HG03571 (cell line): ENCODE measurements at regions not wholly inside any gene's neighbourhood (a gene's known extent, or its start where the extent isn't known, plus 50 kb on each side); places are given as distances from the start of the nearest gene placed in this dataset.
"Not testable (repeated sequence)": the region's sequence is repeated elsewhere in the genome, so short reads cannot be mapped to it uniquely, and the experiment has no call there.

Source experiments
- ATAC-seq: cut with Tn5 transposase; IDR thresholded peaks from one replicate; pipeline ENCODE4 v1.9.1; 2021; ENCODE audit not compliant: unreplicated experiment

GRCh38 chr11:24217319-24217718, 279.5 kb upstream of the LUZP2 start:
- not testable (repeated sequence) for ATAC-seq

DNA sequence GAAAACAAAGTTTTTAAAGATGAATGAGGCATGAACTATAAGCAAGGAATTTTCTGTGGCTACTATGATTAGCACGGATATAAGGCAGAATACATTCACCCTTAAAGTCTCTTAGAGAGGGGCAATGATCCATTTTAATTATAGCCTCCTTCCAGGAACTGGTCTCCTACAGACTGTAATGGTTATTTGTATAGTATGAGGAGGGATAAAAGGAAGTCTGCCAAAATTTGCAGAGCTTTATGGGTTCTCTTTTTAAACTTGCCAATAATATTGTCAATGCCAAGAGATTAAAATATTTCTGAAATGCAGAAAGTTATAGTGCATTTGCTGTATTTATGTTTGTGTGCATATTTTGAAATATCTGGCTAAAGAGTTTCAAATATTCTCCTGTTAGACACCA, 271.4 kb upstream of the LUZP2 start:
- no peak for ATAC-seq

- ATAC-seq, result no peak
These were observed 270.2 kb upstream of the LUZP2 start for GRCh38 chr11:24226606-24227005.

- no peak for ATAC-seq
These were observed 263.8 kb upstream of the LUZP2 start for GRCh38 chr11:24233041-24233440.

DNA sequence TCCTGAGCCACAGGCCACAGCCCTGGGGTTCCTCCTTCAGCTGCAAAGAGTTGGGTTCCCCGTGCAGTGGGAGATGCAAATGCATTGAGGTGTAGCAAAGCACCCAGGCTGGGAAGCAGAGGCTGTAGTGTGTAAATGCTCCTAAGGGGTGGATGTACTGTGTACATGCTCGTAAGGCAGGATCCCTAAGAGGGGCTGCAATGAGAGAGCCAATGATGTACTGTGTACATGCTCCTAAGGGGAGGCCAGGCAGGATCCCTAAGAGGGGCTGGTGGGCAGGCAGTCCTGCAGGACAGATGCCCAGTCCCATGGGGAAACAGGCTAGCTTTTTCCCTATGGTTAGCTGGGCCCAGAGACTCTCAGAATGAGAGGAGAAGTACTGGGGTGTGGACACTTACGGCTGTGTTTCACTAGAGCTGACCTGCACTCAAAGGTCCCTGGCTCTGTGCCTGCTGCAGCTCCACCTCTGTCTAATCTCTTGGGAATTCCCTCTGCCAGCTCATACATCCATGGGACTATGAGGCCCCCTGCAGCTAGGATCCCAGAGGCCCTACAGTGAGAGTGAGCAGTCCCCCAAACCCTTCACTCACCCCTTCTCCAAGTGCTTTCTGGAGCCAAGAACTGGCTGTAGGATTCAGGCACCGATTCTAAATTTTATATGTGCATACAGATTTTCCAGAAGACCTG, 261.9 kb upstream of the LUZP2 start:
- no peak for ATAC-seq

GRCh38 chr11:24238771-24239645, 257.8 kb upstream of the LUZP2 start:
- ATAC-seq, result no peak

GRCh38 chr11:24239930-24240329, 256.9 kb upstream of the LUZP2 start:
- ATAC-seq, result no peak

DNA sequence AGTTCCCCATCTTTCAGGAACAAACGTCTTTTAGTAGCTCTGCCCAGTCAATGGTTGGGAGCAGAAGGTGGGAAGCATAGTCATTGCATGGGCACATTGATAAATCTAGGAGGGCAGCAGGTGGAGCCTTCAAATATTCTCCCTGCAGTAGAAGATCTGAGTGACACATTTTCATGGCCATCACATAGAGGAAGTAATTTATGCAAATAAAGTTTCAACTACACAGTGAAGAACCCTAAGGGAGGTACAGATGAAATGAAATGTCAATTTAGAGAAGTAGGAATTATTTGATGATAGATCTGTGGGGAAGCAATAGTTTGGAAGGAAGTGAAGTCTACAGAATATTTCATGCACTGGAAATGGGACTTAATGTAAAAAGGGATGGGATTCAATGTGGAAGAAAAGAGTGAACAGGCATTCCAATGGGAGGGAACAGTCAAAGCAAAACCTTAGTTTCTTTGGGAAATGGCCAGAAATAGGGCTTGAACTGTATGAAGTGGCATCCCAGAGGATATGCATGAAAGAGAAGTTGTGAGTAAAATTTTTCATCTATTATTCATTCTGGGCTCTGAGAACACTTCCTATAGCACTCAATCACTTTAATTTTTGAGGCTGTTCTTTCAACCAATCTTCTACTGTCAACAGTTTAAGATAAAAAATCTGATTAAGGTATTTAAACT, 256.2 kb upstream of the LUZP2 start:
- ATAC-seq, result no peak

DNA sequence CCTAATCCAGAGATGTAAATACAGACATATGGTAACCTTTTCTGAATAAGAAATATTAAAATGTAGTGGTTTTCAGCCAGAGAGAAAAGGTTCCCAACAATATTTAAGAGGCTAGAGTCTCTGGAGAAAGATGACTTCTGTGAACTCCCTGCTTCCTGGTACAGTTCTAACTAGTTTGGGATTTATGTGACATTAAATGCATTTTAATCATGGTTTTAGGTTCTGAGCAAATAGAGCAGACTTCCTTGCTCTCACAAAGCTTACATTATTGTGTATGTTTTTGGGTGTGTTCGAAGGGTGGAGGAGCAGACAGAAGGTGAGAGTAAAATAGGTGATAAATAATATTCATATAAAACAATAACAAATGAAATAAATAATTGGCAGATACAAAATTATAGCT, 250.1 kb upstream of the LUZP2 start:
- no peak for ATAC-seq

GRCh38 chr11:24247846-24248245, 249.0 kb upstream of the LUZP2 start:
- no peak for ATAC-seq

GRCh38 chr11:24249921-24250320, 246.9 kb upstream of the LUZP2 start:
- ATAC-seq, result no peak

DNA sequence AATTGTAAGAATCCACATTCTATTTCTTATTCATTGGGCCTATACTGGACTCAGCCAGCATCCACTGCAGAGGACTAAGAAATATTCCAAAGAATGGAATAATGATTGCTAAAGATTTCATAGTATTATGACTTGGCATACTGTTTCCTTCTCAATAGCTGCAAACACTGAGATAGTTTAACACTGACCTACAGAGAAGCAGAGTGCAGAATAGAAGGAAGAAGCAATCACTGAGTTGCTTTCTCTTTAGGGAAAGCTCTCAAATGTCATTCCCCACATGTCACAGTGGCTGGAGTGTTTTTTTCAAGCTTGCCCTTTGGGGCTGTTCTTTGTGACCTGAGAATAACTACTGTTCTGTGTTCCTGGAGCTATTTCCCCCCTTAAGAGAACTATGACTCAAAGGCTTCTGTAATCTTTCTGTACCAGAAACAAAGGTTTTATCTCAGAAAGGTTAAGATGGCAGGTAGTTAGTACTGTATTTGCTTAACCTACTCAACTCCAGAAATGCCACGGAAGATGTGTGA, 243.6 kb upstream of the LUZP2 start:
- ATAC-seq, result no peak

DNA sequence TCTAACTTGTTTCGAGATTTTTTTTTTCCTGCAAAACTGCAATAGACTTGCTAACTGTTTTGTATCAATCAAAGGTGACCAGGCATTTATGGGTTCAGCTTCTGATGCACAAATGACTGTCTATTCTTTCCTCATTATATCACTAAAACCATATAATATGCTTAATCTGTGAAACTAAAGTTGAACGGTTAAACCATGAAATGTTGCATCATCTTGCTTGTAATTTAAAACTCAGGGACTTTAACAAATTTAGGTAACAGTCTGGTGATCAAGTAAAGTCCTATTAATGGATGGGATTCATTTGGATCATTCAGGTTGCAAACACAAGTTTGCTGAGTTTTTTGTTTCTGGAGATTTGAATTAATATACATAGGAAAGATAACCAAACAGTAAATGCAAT, 232.0 kb upstream of the LUZP2 start:
- no peak for ATAC-seq

- ATAC-seq, result no peak
These were observed 229.8 kb upstream of the LUZP2 start for GRCh38 chr11:24267014-24267413.

DNA sequence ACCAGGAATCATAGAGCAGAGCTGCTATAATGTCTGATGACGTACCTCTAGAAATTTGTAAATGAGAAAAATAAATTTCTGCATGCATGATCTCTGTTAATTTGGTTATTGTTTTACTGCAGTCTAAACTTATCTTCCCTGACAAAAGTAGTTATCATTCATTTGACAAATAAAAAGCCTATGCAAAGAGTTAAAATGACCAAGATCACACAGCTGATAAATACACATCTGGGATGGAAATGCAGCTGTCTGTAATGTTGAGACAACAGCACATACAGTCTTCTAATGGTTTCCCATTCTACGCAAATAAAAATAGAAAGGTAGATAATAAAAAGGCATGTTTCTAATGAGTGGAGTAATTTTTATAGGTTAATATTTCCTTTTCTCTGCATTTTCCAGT, 225.1 kb upstream of the LUZP2 start:
- ATAC-seq, result no peak

DNA sequence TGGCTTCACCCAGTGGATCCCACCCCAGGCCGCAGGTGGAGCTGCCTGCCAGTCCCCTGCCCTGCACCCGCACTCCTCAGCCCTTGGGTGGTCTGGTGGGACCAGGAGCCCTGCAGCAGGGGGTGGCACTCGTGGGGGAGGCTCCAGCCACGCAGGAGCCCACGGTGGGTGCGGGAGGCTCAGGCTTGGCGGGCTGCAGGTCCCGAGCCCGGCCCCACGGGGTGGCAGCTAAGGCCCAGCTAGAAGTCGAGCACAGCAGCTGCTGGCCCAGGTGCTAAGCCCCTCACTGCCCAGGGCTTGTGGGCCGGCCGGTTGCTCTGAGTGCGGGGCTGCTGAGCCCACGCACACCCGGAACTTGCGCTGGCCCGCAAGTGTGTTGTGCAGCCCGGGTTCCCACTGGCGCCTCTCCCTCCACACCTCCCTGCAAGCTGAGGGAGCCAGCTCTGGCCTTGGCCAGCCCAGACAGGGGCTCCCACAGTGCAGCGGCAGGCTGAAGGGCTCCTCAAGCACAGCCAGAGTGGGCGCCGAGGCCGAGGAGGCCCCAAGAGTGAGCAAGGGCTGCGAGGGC, 222.6 kb upstream of the LUZP2 start:
- ATAC-seq, result not testable (repeated sequence)

- ATAC-seq, result no peak
These were observed 210.6 kb upstream of the LUZP2 start for GRCh38 chr11:24286238-24286637.

GRCh38 chr11:24289301-24289700, 207.6 kb upstream of the LUZP2 start:
- no peak for ATAC-seq

- ATAC-seq, result no peak
These were observed 202.9 kb upstream of the LUZP2 start for GRCh38 chr11:24293964-24294363.

DNA sequence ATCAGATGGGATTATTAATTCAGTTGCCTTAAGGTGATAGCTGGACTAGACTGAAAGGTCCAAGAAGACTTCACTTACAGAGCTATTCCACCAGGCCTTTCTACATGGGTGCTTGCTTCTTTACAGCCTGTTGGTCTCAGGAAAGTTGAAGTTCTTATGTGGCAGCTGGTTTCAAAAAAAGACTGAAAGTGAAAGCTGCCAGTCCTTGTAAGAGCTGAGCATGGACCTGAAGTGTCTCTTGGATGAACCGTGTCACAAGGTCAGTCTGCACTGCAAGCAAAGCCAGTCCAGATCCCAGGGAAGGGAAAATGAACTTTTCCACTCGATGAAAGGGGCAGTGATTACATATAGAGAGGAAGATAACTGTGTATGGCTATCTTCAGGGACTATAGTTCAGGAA, 201.5 kb upstream of the LUZP2 start:
- no peak for ATAC-seq

DNA sequence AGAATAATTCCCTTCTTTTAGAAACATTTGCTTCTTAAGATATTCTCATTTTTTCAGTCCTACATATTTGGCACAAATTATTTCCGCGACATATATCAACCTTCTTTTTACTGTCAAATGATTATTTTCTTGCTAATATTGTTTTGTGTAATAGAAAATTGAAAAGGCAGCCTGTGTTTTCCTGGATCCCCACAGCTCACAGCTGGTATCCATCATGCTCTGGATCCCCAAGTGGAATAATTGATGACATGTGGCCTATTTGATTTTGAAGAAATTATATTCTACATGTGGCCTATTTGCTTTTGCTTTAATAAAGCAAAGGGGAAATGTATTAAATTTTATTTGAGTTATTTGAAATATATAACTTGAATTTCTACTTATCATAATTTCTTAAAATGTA, 199.4 kb upstream of the LUZP2 start:
- no peak for ATAC-seq
